Ramos (cell line): ENCODE measurements at regions not wholly inside any gene's neighbourhood (a gene's known extent, or its start where the extent isn't known, plus 50 kb on each side); places are given as distances from the start of the nearest gene placed in this dataset.

Experiments used
- in situ Hi-C: fragments of 300-500 bp; cut with MboI; formaldehyde crosslinking; loops from one replicate; pipeline ENCODE4 v1.14.3; 2022; ENCODE audit warnings: low sequenced_read_pairs; ENCODE audit not compliant: unreplicated experiment

DNA sequence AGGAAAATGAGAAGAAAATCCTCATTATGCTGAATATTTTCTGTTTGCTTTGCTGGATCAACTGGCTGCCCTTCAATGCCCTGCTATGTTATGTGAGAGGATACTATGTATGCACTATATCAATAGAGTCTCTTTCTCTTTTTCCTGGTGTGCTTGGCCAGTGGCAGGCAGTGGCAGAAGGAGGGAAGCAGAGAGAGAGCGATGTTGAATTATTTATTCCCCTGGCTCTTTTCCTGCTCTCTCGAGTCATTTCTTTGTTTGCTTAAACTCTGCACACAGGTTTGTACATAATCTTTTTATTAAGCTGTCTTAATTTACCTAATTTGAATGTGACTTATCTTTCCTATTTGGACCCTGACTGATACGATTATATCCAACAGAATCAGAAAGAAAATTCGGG lies 1727.3 kb downstream of the SUCLG1 start:
- in situ Hi-C loops, result no loop called here

DNA sequence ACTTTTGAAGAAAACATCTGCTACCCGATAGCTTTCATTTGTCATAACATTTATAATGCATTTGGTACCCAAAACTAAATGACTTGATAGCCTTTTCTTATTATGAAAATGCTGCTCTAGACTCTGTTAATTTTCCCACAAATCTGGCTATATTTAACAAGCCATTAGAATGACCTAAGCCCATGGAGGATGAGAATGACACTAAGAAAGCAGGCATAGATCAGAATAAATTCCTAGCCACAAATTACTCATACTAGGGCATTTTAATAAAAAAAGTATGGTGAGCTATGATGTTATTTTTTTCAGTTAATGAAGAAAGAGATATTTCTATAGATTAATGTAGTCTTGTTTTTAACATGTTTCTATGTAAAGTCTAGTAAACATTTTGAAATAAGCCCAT lies 1728.3 kb downstream of the SUCLG1 start:
- in situ Hi-C loops, result no loop called here

DNA sequence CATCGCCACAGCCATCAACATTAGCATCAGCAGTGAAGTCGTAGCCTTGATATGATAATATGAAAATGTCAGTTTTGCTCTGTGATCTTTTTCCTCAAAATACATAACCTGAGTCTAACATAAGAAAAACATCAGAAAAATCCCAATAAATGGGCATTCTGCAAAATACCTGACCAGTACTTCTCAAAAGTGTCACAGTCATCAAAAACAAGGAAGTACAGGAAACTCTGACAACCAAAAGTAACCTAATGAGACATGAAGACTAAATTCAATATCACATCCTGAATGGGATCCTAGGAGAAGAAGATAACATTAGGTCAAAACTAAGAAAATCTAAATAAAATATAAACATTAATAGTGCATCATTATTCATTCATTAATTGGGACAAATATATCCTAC lies 1731.0 kb downstream of the SUCLG1 start:
- in situ Hi-C loops, result no loop called here

DNA sequence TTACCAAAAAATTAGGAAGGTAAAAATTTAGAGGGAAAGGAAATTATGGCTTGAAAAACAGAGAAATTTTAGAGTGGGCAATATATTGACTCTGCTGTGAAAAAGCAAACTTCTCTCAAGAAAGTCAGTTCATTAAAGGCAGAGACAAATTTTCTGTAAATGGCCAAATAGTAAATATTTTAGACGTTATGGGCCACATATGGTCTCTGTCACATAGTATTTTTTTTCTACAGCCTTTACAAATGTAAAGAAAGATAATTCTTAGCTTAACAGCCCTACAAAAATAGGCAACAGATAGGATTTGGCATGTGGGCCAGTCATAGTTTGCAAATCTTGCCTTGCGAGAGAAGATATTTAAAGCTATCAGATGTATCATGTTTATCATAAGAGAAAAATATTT lies 1750.4 kb downstream of the SUCLG1 start:
- in situ Hi-C loops, result no loop called here

DNA sequence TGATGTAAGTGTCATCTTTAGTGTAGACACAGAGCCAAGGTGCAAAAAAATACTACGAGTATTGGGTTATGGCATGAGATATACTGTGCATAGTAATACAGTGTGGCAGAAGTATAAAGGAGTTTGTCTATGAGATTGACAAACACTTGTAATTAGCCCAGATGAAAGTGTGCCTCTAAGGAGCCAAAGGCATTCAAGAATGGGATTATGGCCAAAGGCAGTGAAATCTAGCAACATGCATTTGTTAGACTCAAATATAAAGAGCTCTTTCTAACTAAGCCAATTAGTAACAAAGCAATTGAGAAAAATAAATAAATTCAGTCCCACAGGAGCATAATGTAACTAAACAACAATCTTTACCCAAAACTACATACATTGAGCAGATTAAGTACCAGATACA lies 1761.8 kb downstream of the SUCLG1 start:
- in situ Hi-C loops, result no loop called here

DNA sequence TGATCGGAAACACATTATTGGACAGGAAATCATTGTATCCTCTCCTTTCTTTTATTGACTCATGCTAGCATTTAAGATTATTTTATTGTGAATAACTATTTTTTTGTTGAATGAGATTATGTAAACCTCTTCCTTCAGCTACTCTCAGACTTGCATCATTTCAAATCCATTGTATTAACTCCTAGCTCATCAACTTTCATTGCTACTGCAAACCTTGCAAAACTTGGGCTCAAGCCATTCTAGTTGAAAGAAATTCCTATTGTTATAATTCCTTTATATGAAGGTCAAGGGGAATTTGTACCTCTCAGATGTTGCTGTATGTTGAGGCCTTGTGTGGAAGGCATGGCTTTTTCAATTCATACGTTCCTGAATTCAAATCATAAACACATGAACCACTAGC lies 1764.6 kb downstream of the SUCLG1 start:
- in situ Hi-C loops, result no loop called here

DNA sequence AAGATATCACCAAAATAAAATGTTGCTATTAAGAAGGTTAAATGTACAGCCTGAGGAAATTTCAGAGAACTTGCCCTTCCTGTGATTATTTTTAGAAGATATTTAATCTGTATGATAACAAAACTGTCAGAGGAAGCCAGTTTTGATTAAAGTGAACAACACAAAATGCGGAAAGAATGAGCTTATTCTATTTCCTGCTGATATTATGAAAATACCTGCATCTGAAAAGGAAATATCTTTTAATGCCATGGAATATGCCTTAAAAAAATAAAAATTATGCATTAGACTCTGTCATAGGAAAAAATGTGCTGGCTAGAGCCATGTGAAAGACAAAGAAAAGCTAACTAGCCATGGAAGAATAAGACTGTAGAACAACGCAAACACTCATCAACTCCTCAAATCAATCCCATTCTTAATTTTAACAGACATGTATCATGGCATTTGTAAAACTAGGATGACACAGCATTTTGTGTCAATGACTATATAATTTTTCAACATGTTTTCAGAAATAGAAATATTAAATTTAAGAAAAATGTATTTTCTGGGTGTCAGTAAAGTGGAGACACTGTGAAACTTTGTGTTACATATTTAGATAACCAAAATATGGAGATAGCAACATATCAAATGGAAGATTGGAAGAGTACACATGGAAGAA lies 1768.2 kb downstream of the SUCLG1 start:
- in situ Hi-C loops, result no loop called here

DNA sequence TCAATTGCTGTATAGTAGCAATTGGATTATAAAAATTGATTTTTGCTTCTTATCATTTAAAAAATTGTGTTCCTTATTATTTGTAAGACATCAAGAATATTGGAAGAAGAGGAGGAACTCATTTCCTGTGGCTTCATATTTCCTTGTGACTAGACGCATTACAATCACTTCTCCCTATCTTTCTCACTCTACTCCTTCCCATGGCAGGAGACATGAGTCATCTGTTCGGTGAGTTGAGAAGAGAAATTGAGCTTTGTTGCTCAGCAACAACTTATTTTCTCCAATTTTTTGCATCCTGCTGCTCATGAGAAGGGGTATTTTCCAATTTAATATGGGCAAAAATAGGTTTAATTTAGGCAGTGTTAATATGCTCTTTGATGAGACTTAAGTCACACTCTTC lies 1783.9 kb downstream of the SUCLG1 start:
- in situ Hi-C loops, result no loop called here

DNA sequence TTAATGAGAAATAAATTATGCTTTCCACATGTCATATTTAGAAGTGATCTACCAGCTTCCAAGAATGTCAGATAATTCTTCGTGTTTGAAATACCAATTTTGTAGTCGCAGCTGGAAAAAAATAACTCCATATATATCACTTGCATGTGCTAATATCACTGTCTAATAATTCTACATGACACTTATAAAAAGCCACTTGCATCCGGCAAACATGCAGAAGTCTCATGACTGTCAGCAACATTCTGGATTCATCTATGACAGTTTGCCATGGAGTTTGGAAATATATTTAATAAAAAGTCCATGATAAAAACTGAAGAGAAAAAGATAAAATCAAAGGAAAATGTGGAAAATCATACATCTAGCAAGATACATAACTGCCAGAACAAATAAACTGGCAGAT lies 1784.4 kb downstream of the SUCLG1 start:
- in situ Hi-C loops, result no loop called here

DNA sequence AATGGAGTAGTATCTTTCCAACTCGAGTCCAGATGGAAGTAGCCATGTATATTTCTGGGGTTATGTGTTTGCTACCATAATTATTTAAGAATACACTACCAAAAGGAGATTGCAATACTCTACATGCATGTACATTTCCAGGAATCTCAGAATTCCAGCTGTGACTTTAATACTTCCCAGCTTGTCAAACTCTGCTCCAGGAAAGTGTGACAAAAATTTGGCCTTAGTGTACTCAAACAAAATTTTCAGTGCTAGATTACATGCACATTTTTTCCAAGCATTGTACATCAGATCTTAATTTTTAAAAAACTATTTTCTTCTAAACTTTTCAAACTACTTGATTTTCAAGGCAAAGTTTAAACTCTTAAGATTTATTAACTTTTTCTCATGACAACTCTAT lies 1791.6 kb downstream of the SUCLG1 start:
- in situ Hi-C loops, result no loop called here

DNA sequence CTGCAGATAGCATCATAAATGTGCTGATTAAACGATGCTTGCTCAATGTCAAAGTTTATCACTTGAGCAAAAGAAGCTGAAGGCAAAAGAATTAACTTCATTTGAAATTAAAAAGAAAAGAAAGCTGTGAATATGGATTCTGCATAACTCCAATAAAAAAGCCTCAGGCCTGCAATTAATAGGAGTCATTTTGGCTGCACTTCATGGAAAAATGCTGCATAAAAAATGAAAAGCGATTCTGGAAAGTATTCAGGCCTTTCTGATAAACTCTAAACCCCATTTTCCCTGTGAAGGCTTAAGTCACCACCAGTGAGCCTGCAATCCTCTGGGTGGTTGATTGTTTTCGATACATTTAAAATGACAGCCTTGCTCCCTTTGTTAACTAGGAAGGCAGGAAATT lies 1793.4 kb downstream of the SUCLG1 start:
- in situ Hi-C loops, result no loop called here

DNA sequence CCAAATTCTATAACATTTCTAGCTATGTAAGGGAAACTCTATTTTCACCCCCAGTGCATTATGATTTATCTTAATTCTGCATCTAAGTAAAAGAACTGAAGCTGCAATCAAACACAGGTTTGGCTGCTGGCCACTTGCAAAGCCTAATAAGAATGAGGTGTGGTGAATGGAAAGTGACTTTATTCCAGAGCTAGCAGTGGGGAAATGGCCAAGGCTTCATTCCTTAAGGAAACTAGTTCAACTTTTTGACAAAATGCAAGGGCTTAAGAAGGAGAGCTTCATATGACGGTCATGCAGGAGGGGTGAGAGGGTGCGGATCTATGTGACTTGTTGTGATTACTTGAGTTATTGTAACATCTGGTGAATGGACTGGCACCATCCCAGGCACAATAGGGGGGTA lies 1802.0 kb downstream of the SUCLG1 start:
- in situ Hi-C loops, result no loop called here

DNA sequence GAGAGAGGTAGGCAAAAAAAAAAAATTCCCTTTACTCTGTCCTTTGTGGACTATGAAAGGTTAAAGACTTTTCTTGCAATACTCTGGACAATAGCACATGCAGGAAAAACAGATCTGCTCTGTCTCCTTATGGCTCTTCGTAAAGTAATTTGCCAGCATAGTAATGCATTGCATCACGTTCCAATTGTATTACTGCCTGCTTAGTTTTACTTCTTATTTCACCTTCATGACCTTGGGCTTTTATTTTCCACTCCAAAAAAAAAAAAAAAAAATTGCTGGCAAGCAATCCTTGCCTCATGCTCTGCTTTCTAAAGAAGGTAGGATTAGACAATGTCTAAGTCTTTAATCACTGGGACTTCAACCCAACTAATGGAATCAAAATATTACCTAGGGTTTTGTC lies 1802.7 kb downstream of the SUCLG1 start:
- in situ Hi-C loops, result no loop called here

DNA sequence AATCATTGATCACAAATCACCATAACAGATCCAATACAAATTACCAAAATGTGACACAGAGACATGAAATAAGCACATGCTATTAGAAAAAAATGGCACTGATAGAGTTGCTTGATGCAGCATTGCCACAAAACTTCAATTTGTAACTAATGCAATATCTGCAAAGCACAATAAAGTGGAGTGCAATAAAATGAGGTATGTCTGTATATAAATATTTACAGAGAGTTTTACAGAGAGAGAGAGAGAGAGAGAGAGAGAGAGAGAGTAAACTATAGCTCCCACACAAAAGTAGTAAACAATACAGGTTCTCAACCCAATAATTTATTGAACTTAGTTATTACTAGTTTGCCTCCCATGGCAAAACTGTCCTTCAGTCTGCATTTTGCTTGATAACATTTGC lies 1807.0 kb downstream of the SUCLG1 start:
- in situ Hi-C loops, result no loop called here

DNA sequence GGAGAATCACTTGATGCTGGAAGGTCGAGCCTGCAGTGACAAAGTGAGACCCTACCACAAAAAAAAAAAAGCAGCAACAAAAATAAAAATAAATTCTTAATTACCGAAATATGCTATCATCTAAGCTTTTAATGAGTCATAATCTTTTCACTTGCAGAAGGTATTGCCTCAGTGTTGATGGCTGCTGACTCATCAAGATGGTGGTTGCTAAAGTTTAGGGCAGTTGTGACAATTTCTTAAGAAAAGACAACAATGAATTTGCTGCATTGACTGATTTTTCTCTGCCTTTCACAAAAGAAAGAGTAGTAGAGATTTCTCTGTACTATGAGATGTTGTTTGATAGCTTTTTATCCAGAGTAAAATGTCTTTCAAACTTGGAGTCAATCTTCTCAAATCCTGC lies 1809.0 kb downstream of the SUCLG1 start:
- in situ Hi-C loops, result no loop called here

DNA sequence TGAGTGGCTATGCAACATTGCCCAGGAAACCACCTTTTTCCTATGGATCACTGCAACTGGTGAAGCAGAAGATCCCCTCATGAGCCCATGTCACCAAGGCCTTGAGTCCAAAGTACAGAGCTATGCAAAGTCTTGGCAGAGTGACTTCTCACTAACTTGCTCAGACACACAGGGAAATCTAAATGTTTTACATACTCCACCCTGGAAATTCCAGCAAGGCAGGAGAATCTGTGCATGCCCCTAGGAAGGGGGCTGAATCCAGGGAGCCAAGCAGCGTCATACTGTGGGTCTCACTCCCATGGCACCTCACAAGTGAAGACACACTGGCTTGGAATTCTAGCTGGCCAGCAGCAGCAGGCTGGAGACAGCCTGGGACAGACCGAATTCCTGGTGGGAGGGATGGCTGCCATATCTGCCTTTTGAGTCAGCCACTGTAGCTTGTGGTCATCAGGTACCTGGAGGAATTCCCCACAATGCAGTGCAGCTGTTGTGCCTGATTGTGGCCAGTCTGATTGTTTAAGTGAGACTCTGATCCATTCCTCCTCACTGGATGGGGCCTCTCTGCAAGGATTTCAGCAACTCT lies 1817.4 kb downstream of the SUCLG1 start:
- in situ Hi-C loops, result no loop called here

DNA sequence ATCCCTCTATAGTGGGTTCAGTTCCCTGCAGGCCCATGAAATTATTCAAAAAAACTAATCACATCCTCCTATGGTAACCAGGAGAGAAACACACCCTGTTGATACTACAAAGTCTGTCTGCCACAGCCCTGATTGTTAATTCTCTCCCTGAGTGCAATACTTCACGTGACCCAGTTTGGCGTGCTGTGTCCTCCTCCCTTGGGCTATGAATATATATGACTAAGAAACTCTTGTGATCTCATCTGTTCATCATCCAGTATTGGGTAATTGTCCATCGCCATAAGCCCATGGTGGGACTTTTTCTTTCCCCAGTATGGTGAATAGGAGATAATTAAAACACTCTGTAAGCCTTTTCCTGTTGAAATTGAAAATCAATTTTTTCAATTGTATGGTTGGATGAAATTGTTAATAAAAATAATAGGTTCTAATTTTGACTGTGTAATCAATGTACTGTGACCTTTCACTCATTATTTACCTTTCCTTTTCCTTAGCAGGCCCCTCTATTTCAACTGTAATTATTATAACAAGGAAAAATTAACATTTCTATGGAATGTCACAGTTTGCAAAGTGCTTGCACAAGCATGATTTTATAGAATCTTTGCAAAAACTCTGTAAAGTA lies 1822.6 kb downstream of the SUCLG1 start:
- in situ Hi-C loops, result no loop called here

DNA sequence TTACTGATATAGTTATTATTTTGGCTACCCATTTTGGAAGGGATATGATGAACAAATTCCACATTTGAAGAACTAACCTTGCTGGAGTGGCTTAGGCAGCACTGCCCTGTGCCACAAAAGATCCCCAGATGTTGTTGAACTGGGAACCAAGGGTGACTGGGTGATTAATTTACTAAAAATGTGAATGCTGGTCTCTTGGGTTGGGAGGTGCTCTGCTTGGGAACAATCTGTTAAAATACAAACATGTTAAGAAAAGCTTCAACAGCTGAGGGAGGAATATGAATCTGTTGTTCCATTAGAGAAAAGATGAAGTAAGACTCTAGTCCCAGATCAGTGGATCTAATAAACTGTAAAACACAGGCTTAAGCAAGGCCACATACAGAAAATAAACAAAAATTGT lies 1860.1 kb downstream of the SUCLG1 start:
- in situ Hi-C loops, result no loop called here

DNA sequence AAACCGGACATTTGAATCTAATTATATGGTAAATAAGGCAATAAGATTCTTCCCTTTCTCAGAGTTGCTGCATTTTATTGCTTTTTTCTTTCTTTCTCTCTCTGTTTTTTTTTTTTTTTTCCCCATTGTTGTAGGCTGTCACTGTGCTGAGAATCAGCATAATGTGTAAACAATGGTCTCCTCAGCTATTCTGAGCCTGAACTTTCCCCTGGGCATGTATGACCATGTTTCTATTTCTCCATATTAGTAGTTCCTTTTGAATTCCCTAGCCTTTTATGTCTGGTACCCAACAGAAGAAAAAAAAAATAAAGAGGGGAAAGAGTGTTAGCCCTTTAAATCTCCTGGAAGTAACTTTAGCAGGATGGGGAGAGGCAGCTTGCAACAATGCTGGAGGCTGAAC lies 1862.5 kb downstream of the SUCLG1 start:
- in situ Hi-C loops, result no loop called here

DNA sequence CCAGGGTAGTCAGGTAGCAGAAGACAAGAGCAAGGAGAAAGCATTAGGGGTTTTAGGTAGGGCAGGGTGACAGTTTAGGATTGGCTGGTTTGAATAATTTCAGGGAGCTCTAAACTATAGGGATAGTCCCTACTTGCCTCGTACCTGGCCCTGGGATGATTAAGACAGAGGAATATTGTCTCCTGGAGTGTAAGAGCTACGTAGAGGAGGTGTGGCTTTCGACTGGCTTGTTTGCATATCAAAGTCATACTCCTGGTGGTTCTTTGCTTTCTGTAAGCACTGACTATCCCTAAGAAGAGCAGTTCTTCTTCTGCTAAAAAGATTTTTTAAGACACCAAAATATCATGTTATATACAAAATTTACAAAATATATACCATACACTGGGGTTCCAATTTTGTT lies 1867.4 kb downstream of the SUCLG1 start:
- in situ Hi-C loops, result no loop called here

DNA sequence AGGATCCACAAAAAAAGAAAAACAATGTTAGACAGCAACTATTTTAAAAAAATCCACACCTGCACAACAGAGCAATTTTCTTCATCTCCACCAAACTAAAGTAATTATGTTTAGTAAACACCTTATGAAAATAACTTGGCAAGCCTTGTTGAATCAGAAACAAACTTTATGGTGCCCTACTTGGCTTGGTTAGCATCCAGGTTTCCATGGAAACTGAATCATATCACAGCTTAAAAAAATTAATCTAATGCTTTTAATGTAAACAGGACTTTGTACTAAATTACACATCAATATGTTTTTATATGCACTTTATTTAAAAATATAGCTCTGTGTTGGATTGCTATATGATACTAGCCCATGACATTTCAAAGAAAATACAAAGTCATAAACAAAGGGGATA lies 1882.4 kb downstream of the SUCLG1 start:
- in situ Hi-C loops, result no loop called here

DNA sequence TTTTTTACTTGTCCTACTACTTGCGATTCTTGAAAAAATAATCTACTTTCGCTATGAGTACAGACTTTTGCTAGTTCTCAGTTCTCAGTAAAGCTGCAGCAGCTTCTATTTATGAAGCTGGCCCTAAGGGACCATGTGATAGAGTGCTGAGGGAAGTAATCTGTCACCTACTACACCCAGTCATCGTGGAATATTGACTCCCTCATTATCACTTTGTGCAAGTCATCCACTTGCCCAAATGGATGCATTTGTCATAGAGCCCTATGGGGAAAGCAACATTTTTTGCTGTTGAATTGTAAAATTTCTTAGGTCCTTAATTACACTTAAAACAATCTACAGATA lies 1919.8 kb downstream of the SUCLG1 start:
- in situ Hi-C loops, result no loop called here
